DND-41 (cell line): ENCODE measurements at regions not wholly inside any gene's neighbourhood (a gene's known extent, or its start where the extent isn't known, plus 50 kb on each side); places are given as distances from the start of the nearest gene placed in this dataset.
"Not testable (repeated sequence)": the region's sequence is repeated elsewhere in the genome, so short reads cannot be mapped to it uniquely, and the experiment has no call there.

Source experiments
- ATAC-seq: fragments of 200-7000 bp; cut with Tn5 transposase; 3 replicates; pipeline ENCODE4 v1.9.1; 2021; ENCODE audit warnings: low read depth; ENCODE audit not compliant: insufficient read depth
- DNase-seq: peaks from one replicate; pipeline ENCODE4 v3.0.0-alpha.2; 2020
- H2AFZ ChIP-seq: 2 replicates; pipeline ENCODE4 v1.6.0; 2012; ENCODE audit warnings: low read depth, low read length
- H3K27ac ChIP-seq: 2 replicates; pipeline ENCODE4 v1.5.1; 2012; ENCODE audit warnings: low read length, inconsistent platforms
- H3K27me3 ChIP-seq: fragments of 200-600 bp; sonication (generic); 2 replicates; pipeline ENCODE4 v1.6.0; 2012; ENCODE audit warnings: low read length, mild to moderate bottlenecking, inconsistent platforms; ENCODE audit not compliant: insufficient read depth, poor library complexity
- H3K36me3 ChIP-seq: 2 replicates; pipeline ENCODE4 v1.5.1; 2012; ENCODE audit warnings: low read length, inconsistent platforms; ENCODE audit not compliant: insufficient read depth
- H3K4me1 ChIP-seq: 2 replicates; pipeline ENCODE4 v1.5.1; 2012; ENCODE audit warnings: mild to moderate bottlenecking, low read length; ENCODE audit not compliant: insufficient read depth
- H3K4me2 ChIP-seq: 2 replicates; pipeline ENCODE4 v1.6.0; 2012; ENCODE audit warnings: mild to moderate bottlenecking, moderate library complexity, low read length, inconsistent platforms; ENCODE audit not compliant: insufficient read depth
- H3K4me3 ChIP-seq, 2 experiments: fragments of 200-600 bp in 1 of 2; shearing (Covaris generic) in 1 of 2; 2 replicates each; pipeline ENCODE4 v1.5.1; 2012 to 2016; ENCODE audit warnings: inconsistent platforms in 2 of 2, low read length in 2 of 2, mild to moderate bottlenecking in 2 of 2, low read depth in 1 of 2, moderate library complexity in 1 of 2
- H3K79me2 ChIP-seq: 2 replicates; pipeline ENCODE4 v1.6.0; 2012; ENCODE audit warnings: low read length, inconsistent platforms; ENCODE audit not compliant: insufficient read depth
- H3K9ac ChIP-seq: 2 replicates; pipeline ENCODE4 v1.6.0; 2012; ENCODE audit warnings: low read depth, mild to moderate bottlenecking, inconsistent platforms, low read length, moderate library complexity
- H3K9me3 ChIP-seq: 2 replicates; pipeline ENCODE4 v1.5.1; 2012; ENCODE audit warnings: low read length, moderate library complexity, mild to moderate bottlenecking, inconsistent platforms; ENCODE audit not compliant: insufficient read depth, severe bottlenecking
- H4K20me1 ChIP-seq: 2 replicates; pipeline ENCODE4 v1.6.0; 2012; ENCODE audit warnings: low read length; ENCODE audit not compliant: insufficient read depth
- EZH2 ChIP-seq: IDR thresholded peaks from 3 replicates; pipeline ENCODE4 v1.6.1; 2012; ENCODE audit warnings: borderline replicate concordance, low read depth, mild to moderate bottlenecking, moderate library complexity, low read length, inconsistent platforms; ENCODE audit not compliant: severe bottlenecking
- TF ChIP-seq, protein P1 (sequence below): IDR thresholded peaks from 2 replicates; pipeline ENCODE4 v1.5.1; 2012; ENCODE audit warnings: borderline replicate concordance, low read length, moderate library complexity, mild to moderate bottlenecking; ENCODE audit not compliant: poor library complexity, severe bottlenecking; ENCODE audit errors: extremely low read depth

DNA sequence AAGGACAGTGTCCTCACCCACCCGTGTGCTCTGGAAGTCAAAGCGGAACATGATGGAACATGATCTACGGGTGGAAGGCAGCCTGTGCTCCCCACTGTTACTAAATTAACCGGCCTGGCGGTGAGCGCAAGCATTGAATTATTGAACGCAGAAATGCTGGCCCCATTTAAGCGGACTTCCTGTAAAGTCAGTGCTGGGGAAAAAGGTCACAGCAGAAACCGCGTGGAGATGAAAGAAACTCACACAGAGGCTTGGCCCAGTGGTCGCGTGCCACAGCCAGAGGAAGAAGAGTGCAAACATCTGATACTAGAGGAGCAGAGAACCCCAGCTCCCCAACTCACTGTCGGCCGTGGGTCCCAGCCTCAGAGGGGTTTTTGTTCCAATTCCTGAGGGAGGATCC is 321.2 kb downstream of the ADGRD1 start:
- H3K27ac ChIP-seq, result no peak overlapping the region
- no peaks in the 10 kb centered on the region for H3K79me2 ChIP-seq
- no peak for ATAC-seq
- H3K4me1 ChIP-seq, result no peaks in the 10 kb centered on the region
- TF ChIP-seq, protein P1, sequence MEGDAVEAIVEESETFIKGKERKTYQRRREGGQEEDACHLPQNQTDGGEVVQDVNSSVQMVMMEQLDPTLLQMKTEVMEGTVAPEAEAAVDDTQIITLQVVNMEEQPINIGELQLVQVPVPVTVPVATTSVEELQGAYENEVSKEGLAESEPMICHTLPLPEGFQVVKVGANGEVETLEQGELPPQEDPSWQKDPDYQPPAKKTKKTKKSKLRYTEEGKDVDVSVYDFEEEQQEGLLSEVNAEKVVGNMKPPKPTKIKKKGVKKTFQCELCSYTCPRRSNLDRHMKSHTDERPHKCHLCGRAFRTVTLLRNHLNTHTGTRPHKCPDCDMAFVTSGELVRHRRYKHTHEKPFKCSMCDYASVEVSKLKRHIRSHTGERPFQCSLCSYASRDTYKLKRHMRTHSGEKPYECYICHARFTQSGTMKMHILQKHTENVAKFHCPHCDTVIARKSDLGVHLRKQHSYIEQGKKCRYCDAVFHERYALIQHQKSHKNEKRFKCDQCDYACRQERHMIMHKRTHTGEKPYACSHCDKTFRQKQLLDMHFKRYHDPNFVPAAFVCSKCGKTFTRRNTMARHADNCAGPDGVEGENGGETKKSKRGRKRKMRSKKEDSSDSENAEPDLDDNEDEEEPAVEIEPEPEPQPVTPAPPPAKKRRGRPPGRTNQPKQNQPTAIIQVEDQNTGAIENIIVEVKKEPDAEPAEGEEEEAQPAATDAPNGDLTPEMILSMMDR, result no peak
- TF ChIP-seq EZH2, result no peak
- no peak for DNase-seq
- H2AFZ ChIP-seq, result no peak overlapping the region
- no peak overlapping the region for H3K4me2 ChIP-seq
- H3K27me3 ChIP-seq, result no peaks in the 10 kb centered on the region
- no peaks in the 10 kb centered on the region for H3K9me3 ChIP-seq
- no peaks in the 10 kb centered on the region for H3K36me3 ChIP-seq
- no peak overlapping the region for H3K9ac ChIP-seq
- no peak overlapping the region for H3K4me3 ChIP-seq
- H4K20me1 ChIP-seq, result no peaks in the 10 kb centered on the region

- no peaks in the 10 kb centered on the region for H3K79me2 ChIP-seq
- no peak overlapping the region for H3K27ac ChIP-seq
- H4K20me1 ChIP-seq, result no peaks in the 10 kb centered on the region
- H3K4me3 ChIP-seq, result no peak overlapping the region
- H3K4me1 ChIP-seq, result no peaks in the 10 kb centered on the region
- no peaks in the 10 kb centered on the region for H3K27me3 ChIP-seq
- ATAC-seq, result no peak
- no peak overlapping the region for H3K4me2 ChIP-seq
- no peak for TF ChIP-seq EZH2
- TF ChIP-seq, protein P1, result no peak
- no peaks in the 10 kb centered on the region for H3K9me3 ChIP-seq
- no peak overlapping the region for H2AFZ ChIP-seq
- no peak overlapping the region for H3K9ac ChIP-seq
- H3K36me3 ChIP-seq, result no peaks in the 10 kb centered on the region
- DNase-seq, result no peak
Observed at GRCh38 chr12:131275824-131276223, 322.1 kb downstream of the ADGRD1 start.

DNA sequence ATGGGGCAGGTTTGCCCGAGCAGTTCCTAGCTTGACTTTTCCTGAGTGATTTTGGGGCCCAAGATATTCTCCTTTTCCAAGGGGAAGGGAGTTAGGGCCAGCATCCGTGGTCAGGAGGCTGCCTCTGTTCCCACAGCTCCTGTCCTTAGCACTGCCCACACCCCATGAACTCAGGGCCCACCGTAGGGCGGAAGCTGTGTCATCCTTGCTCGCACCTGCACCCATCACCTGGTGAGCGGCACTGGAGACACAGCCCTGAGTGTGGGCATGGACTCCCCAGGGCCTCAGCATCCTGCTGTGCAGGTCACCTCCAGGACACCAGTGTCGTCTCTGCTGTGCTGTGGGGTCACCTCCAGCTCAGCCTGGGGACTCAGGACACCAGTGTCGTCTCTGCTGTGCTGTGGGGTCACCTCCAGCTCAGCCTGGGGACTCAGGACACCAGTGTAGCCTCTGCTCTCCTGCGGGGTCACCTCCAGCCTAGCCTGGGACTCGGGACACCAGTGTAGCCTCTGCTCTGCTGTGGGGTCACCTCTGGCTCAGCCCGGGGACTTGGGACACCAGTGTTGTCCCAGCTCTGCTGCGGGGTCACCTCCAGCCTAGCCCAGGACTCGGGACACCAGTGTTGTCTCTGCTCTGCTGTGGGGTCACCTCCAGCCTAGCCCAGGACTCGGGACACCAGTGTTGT is 322.9 kb downstream of the ADGRD1 start:
- H3K36me3 ChIP-seq, result no peaks in the 10 kb centered on the region
- no peak overlapping the region for H3K4me3 ChIP-seq
- H3K27ac ChIP-seq, result no peak overlapping the region
- H3K4me1 ChIP-seq, result no peaks in the 10 kb centered on the region
- no peaks in the 10 kb centered on the region for H4K20me1 ChIP-seq
- no peak for DNase-seq
- TF ChIP-seq, protein P1, result no peak
- no peak for TF ChIP-seq EZH2
- no peak overlapping the region for H3K4me2 ChIP-seq
- H2AFZ ChIP-seq, result no peak overlapping the region
- H3K79me2 ChIP-seq, result no peaks in the 10 kb centered on the region
- no peaks in the 10 kb centered on the region for H3K9me3 ChIP-seq
- H3K9ac ChIP-seq, result no peak overlapping the region
- ATAC-seq, result no peak
- no peaks in the 10 kb centered on the region for H3K27me3 ChIP-seq

DNA sequence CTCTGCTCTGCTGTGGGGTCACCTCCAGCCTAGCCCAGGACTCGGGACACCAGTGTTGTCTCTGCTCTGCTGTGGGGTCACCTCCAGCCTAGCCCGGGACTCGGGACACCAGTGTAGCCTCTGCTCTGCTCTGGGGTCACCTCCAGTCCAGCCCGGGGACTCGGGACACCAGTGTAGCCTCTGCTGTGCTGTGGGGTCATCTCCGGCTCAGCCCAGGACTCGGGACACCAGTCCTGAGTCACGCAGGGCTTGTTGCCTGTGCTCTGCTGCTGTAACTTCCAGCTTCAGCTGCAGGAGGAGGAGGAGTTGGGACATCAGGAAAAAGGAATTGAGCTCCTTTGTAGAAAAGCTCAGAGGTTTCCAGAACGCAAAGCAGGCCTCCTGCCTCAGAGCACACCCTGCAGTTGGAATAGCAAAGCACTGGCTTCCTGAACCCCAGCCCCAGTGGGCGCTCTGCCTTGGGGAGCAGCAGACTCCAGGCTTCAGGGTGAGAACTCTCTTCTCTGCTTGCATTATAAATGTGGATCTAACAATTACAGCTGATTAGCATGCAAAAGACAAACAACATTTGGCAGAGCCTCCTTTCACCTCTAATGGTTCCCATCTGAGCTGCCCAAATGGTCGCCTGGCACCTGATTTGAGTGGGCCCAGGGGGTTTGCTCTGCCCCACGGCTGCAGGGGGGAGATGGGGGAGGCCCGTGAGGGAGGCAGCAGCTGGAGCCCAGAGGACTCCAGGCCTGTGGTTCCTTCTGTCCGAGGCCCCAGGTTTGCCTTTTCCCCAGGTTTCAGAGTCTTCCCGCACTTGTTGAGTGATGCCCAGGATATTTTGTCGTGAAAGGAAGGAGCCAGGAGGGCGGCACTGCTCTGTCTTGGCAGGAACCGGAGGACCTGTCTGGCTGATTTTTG is 323.7 kb downstream of the ADGRD1 start:
- not testable (repeated sequence) for DNase-seq, H3K36me3 ChIP-seq, H3K4me1 ChIP-seq, H3K27me3 ChIP-seq, H3K79me2 ChIP-seq, H2AFZ ChIP-seq, H3K9me3 ChIP-seq, H3K9ac ChIP-seq, ATAC-seq, H3K4me2 ChIP-seq, H4K20me1 ChIP-seq, H3K27ac ChIP-seq, H3K4me3 ChIP-seq

- ATAC-seq, H3K4me2 ChIP-seq, H3K79me2 ChIP-seq, H3K36me3 ChIP-seq, H3K9me3 ChIP-seq, H3K4me3 ChIP-seq, H4K20me1 ChIP-seq, H3K9ac ChIP-seq, H3K27ac ChIP-seq, DNase-seq, H3K4me1 ChIP-seq, H3K27me3 ChIP-seq, H2AFZ ChIP-seq: not testable (repeated sequence)
Observed at GRCh38 chr12:131278451-131279115, 324.9 kb downstream of the ADGRD1 start.
